BJ (cell line): ENCODE measurements at regions not wholly inside any gene's neighbourhood (a gene's known extent, or its start where the extent isn't known, plus 50 kb on each side); places are given as distances from the start of the nearest gene placed in this dataset.
A peak's percentile ranks its signal among the peaks of the same experiment; 100 is the strongest.

ENCODE experiments used
- CTCF ChIA-PET: fragments of 350-600 bp; formaldehyde crosslinking; extraction: SDS; loops from one replicate; lab custom pipeline; 2021; ENCODE audit warnings: antibody characterized with exemption, inconsistent platforms; lab: Yijun Ruan, JAX
- POLR2A ChIA-PET: fragments of 300-600 bp; sonication (Branson Sonifier 250); formaldehyde crosslinking; extraction: SDS; loops from one replicate; lab custom pipeline; 2021; ENCODE audit warnings: antibody characterized with exemption; lab: Charles Lee
- DNase-seq: peaks from one replicate; pipeline ENCODE4 v3.0.0-alpha.2; 2011; ENCODE audit warnings: low read depth
- H3K27me3 ChIP-seq: 2 replicates; pipeline ENCODE4 v1.6.0; 2011; ENCODE audit warnings: low read length; ENCODE audit not compliant: control insufficient read depth, insufficient read depth
- H3K36me3 ChIP-seq: 2 replicates; pipeline ENCODE4 v1.5.1; 2011; ENCODE audit warnings: low read length; ENCODE audit not compliant: control insufficient read depth, insufficient read depth
- H3K4me3 ChIP-seq: 2 replicates; pipeline ENCODE4 v1.5.1; 2011; ENCODE audit warnings: low read depth, mild to moderate bottlenecking, control low read depth, low read length
- TF ChIP-seq, protein P1 (sequence below): IDR thresholded peaks from 2 replicates; pipeline ENCODE4 v1.5.1; 2011; ENCODE audit warnings: low read depth, mild to moderate bottlenecking, control low read depth, inconsistent platforms, low read length, moderate library complexity; ENCODE audit not compliant: insufficient read depth

DNA sequence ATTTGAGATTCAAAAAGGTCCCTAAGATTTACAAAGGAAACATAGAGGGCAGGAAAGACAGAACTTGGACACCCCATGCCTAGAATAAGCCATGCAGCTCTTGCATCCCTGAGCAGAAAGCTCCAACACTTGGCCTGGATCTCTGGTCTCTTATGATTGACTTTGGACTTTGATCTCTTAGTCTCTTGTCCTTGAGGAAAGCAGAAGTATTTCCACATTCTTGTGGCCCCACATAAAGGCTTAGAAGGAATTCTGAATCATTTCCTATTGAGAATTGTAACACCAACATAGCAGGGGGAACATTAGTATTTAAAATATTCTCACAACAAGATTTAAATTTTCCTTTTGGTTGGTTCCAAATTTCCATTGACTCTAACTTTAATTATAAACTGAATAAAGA lies 283.7 kb upstream of the PRKD1 start:
- H3K36me3 ChIP-seq, result no peaks in the 10 kb centered on the region
- CTCF ChIA-PET, result no interaction called here
- no peak overlapping the region for H3K4me3 ChIP-seq
- POLR2A ChIA-PET, result interaction anchor here (0.7 kb wide), 1 partner anchor 14 kb away, joined by 4 read pairs; no protein-coding TSS in a partner anchor
- no peaks in the 10 kb centered on the region for H3K27me3 ChIP-seq
- DNase-seq, result no peak
- TF ChIP-seq, protein P1, sequence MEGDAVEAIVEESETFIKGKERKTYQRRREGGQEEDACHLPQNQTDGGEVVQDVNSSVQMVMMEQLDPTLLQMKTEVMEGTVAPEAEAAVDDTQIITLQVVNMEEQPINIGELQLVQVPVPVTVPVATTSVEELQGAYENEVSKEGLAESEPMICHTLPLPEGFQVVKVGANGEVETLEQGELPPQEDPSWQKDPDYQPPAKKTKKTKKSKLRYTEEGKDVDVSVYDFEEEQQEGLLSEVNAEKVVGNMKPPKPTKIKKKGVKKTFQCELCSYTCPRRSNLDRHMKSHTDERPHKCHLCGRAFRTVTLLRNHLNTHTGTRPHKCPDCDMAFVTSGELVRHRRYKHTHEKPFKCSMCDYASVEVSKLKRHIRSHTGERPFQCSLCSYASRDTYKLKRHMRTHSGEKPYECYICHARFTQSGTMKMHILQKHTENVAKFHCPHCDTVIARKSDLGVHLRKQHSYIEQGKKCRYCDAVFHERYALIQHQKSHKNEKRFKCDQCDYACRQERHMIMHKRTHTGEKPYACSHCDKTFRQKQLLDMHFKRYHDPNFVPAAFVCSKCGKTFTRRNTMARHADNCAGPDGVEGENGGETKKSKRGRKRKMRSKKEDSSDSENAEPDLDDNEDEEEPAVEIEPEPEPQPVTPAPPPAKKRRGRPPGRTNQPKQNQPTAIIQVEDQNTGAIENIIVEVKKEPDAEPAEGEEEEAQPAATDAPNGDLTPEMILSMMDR, result no peak

DNA sequence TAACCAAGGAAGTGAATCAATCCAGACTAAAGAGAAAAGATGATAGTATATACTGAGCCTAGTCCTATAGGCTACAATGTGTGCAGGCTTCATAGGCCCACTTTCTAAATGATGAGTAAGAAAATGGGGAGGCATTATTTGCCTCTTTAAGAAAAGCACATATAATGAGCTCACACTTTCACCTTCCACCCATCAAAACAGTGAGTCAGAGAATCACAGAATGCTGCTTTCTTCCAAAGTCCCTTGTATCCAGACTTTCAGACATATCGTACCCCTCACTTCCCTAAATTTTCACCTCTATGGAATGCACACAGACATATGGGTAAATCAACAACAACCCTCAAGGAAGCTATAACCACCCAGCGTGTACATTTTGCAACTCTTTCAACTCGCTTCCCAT lies 286.4 kb upstream of the PRKD1 start:
- Histone ChIP-seq H3K36me3 (no peaks in the 10 kb centered on the region), H3K27me3 (no peaks in the 10 kb centered on the region), H3K4me3 (no peak overlapping the region)
- TF ChIP-seq, protein P1, result no peak
- CTCF ChIA-PET, result interaction anchor here (0.5 to 5.0 kb wide), 34 partner anchors 9 to 1461 kb away, joined by 3 to 86 read pairs (median 5); no protein-coding TSS in a partner anchor
- POLR2A ChIA-PET, result no interaction called here
- DNase-seq, result no peak

DNA sequence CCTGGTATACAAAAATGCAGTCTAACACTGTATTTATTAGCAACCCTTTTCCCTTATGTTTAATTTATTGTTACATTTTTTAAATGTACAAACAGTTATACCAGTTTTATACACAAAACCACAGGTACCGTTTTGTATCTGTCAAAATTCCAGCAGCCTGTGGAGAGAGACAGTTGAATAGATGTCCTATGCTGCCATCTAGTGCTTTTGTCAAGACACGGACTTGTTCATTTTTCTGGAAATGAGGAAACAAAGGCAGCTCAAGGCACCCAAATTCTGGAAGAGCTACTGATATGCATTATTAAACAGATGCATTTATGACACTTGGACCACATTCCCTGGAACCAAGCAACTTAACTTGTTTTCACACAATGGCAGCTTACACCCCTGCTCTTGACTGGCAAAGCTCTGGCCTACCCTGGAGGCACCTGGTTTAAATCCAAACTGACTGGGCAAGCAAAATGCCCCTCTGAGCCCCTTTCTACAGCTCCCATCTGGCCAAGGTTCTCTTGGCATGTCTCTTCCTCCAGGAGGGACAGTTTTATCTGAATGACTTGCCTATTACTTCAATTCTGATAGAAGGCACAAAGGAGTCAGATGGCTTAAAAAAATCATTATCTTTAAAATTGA lies 286.9 kb upstream of the PRKD1 start:
- TF ChIP-seq, protein P1, result peak; percentile 64
- DNase-seq, result no peak
- ChIA-PET CTCF (interaction anchor here (0.5 to 5.0 kb wide), 49 partner anchors 9 to 1462 kb away, joined by 3 to 86 read pairs (median 4); no protein-coding TSS in a partner anchor), POLR2A (interaction anchor here (0.6 kb wide), 1 partner anchor 551 kb away, joined by 3 read pairs; no protein-coding TSS in a partner anchor)
- Histone ChIP-seq H3K27me3 (no peaks in the 10 kb centered on the region), H3K4me3 (no peak overlapping the region), H3K36me3 (no peaks in the 10 kb centered on the region)

DNA sequence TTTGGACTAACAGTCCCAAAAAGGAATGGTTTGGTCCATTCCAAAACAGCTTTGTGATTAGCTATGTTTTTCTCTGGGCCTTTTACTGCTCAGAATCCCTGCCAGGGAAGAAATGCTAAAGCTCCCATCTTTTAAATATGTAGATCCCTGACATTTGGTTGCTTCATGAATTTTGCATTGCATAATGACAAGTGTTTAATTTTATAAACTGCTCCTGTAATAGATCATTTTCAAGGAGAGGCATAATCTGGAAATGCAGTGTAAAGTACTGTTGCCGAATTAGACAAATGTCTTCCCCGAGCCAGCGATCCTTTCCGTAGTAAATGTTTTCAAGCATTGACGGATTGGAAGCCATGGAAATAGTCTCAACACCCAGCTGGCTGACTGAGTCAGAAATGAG lies 291.3 kb upstream of the PRKD1 start:
- Histone ChIP-seq H3K36me3 (no peaks in the 10 kb centered on the region), H3K27me3 (no peaks in the 10 kb centered on the region), H3K4me3 (no peak overlapping the region)
- no peak for DNase-seq
- ChIA-PET CTCF (interaction anchor here (2.1 kb wide), 1 partner anchor 52 kb away, joined by 6 read pairs; no protein-coding TSS in a partner anchor), POLR2A (no interaction called here)
- TF ChIP-seq, protein P1, result no peak

DNA sequence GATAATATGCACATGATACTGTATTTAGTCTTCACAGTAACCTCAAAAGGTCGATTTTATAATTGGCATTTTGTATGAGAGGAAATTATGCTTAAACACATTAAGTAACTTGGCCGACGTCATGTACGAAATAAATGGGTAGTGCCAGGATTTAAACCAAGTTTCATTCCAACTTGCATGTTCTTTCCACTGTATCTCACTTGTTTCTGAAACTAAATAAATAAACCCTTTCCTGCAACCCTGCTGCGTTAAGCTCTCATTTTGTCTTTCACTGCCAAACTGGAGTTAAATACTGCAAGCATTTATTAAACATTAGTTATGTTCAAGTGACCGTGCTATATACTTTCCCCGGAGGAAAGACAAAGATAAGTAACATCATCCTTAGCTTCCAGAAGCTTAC lies 293.9 kb upstream of the PRKD1 start:
- ChIA-PET CTCF (interaction anchor here (1.1 to 4.9 kb wide), 4 partner anchors 7 to 672 kb away, joined by 3 to 39 read pairs (median 6); no protein-coding TSS in a partner anchor), POLR2A (no interaction called here)
- H3K27me3 ChIP-seq, result no peaks in the 10 kb centered on the region
- no peak for DNase-seq
- H3K4me3 ChIP-seq, result no peak overlapping the region
- TF ChIP-seq, protein P1, result no peak
- H3K36me3 ChIP-seq, result no peaks in the 10 kb centered on the region
